DMS114 treated with DMSO at 0.1 percent for 48 hours (cell line): ENCODE measurements at regions not wholly inside any gene's neighbourhood (a gene's known extent, or its start where the extent isn't known, plus 50 kb on each side); places are given as distances from the start of the nearest gene placed in this dataset.

Experiments used
- DNase-seq: peaks from one replicate; lab custom pipeline; 2025; ENCODE audit not compliant: unreplicated experiment; lab: John Stamatoyannopoulos, UW

- DNase-seq = no peak
Observed at GRCh38 chr12:3972576-3972975, 99.4 kb upstream of the PARP11 start.

DNA sequence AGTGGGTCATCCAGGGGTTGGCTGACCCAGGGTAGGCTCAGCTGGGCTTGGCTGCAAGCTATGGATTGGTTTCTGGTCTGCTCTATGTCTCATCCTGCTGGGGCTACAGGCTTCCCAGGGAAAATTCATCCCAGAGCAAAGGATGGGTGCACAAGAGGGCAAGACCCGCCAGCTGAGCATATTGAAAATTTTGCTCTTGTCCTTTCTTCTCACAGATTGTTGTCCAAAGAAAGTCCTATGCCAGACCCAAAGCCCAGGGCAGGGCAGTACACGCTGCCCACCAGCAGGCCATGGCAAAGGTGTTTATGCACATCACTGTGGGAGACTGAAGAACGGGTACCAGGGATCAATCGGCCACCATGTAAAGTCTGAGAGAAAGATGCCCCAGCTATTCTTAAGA is 95.3 kb upstream of the PARP11 start:
- no peak for DNase-seq

- DNase-seq = no peak
Observed at GRCh38 chr12:3967556-3968160, 94.5 kb upstream of the PARP11 start.

GRCh38 chr12:3966376-3966775 is 93.2 kb upstream of the PARP11 start:
- no peak for DNase-seq

- DNase-seq = no peak
Observed at GRCh38 chr12:3965046-3965445, 91.8 kb upstream of the PARP11 start.

GRCh38 chr12:3964439-3964838 is 91.2 kb upstream of the PARP11 start:
- no peak for DNase-seq

- no peak for DNase-seq
Observed at GRCh38 chr12:3962631-3963483, 89.7 kb upstream of the PARP11 start.

DNA sequence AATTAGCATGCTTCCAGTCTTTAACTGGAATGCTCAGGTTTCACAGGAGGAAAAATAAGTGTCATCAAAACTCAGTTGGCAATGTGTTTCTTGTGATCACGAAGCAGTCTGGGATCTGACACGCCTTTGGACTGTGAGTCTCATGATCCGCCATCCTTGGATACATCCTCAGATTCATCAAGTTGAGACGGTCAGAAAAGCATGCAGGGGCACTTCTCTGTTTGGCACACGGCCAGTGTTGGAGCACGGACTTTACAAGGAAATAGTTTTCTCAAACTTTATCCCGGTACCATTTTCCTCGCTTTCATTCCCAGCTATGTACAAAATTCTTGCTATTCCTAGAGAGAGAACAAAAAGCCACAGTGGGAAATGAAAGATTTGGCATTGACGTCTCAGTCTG is 88.4 kb upstream of the PARP11 start:
- no peak for DNase-seq

- DNase-seq = no peak
Observed at GRCh38 chr12:3959799-3960560, 86.8 kb upstream of the PARP11 start.

DNA sequence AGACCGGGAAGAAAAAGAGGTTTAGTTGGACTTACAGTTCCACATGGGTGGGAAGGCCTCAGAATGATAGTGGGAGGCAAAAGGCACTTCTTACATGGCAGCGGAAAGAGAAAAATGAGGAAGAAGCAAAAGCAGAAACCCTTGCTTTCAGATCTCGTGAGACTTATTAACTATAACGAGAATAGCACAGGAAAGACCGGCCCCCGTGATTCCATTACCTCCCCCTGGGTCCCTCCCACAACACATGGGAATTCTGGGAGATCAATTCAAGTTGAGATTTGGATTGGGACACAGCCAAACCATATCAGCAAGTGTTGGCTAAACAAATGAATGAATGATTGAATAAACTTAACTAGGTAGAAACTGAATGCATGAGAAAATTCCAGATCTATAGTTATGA is 85.3 kb upstream of the PARP11 start:
- DNase-seq = no peak

GRCh38 chr12:3951380-3952135 is 78.4 kb upstream of the PARP11 start:
- DNase-seq = no peak

GRCh38 chr12:3950714-3951320 is 77.6 kb upstream of the PARP11 start:
- DNase-seq = no peak

DNA sequence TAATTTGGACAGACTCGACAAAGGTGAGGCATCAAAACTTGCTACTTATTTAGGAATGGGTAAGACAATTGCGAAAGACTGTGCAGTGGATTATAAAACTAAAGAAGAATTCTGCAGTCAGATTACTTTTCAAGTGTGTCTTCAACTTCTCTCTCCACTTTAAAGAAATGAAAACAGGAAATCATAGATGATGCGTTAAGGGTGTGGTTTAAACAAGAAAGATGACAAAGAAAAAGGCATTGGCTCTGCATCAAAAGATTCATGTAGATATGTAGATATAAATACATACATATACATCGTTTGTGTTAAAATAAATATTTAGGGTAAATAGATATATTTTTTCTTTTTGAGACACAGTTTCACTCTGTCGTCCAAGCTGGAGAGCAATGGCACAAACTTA is 74.6 kb upstream of the PARP11 start:
- DNase-seq = no peak

DNA sequence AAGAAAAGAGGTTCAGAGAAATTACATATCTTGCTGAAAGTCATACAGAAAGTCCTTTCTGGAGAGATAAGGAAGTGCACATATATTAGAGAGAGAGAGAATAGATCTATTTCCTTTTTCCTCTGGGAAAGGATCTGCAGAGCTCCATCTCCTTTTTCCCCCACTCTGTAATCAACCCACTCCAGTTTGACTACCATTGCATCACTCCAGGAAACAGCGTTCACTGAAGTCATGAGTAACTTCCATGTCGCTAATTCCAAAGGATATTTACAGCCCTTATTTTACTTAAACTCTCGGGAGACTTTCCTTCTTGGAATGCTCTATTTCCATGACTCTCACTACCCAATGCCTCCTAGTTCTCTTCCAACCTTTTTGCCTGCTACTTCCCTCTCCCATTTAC is 72.5 kb upstream of the PARP11 start:
- DNase-seq = no peak

DNA sequence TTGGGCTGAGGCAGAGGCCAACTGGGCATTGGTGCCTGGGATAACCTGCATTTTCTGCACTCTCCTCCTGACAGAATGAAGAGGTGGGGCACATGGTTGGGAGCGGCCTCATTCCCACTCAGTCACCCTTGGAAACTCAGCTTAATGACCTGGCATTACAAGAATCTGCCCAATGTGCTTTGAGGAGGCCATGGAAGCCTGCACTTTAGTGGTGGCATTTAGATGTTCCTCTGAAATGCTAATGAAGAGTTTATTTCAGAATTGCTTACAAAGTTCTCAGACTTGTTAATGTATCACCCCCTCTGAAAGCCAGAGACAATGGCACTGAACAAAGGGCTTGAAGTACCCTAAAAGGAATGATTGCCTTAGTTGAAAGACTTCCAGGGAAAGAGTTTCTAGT is 71.4 kb upstream of the PARP11 start:
- DNase-seq = no peak

GRCh38 chr12:3938042-3938544 is 64.9 kb upstream of the PARP11 start:
- no peak for DNase-seq

GRCh38 chr12:3935078-3935477 is 61.9 kb upstream of the PARP11 start:
- DNase-seq = no peak

GRCh38 chr12:3933819-3934192 is 60.6 kb upstream of the PARP11 start:
- no peak for DNase-seq

- DNase-seq = no peak
Observed at GRCh38 chr12:3933074-3933818, 60.0 kb upstream of the PARP11 start.

DNA sequence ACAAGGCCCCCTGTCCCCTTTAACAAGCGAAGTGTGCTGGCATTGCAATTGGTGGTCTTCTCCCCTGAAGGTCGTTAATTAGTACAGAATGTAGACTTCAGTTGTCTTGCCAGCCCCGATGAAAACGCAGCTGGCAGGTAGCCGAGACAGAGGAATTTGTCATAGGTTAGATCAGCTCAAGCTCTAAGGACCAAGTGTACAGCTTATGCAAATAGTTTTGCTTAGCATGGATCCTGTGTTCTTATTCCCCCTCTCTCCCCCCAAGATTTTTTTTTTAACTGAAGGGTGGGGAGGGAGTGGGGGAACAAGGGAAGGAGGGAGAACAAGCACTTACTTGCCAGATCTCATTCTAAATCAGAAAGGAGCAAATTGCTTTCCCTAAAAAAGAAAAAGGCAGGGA is 58.6 kb upstream of the PARP11 start:
- no peak for DNase-seq
